ENCODE measurements at regions not wholly inside any gene's neighbourhood (a gene's known extent, or its start where the extent isn't known, plus 50 kb on each side); places are given as distances from the start of the nearest gene placed in this dataset.

- no peak for DNase-seq
- H3K27me3 ChIP-seq (ENCODE audit: control insufficient read depth, insufficient read depth, low read length), result no peaks in the 10 kb centered on the region
- H3K27ac ChIP-seq (ENCODE audit: low read length), result no peak overlapping the region
- no peaks in the 10 kb centered on the region for H3K9me3 ChIP-seq (ENCODE audit: control insufficient read depth, low read depth, low read length)
- no CpG with 5 or more reads among the region's 1 CpG for WGBS (ENCODE audit: insufficient coverage, low lambda C conversion rate)
- H3K36me3 ChIP-seq (ENCODE audit: control insufficient read depth, insufficient read depth, low read length), result no peaks in the 10 kb centered on the region
- no peaks in the 10 kb centered on the region for H3K4me1 ChIP-seq (ENCODE audit: control insufficient read depth, insufficient read depth, low read length)
- H3K4me3 ChIP-seq (ENCODE audit: low read length), result no peak overlapping the region
These were observed 378.0 kb upstream of the NRXN1 start for GRCh38 chr2:51409920-51410319.

DNA sequence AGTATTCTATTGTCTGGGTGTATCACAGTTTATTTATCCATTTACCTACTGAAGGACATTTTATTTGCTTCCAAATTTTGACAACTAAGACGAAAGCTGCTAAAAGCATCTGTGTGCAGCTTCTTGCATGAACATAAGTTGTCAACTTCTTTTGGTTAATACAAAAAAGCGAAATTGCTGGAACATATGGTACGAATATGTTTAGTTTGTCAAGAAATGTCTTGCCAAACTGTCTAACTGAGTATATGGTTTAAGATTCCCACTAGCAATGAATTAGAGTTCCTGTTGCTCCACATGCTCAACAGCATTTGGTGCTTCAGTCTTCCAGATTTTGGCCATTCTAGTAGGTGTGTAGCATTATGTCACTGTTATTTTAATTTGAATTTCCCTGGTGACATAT lies 372.3 kb upstream of the NRXN1 start:
- H3K4me1 ChIP-seq (ENCODE audit: control insufficient read depth, insufficient read depth, low read length), result no peaks in the 10 kb centered on the region

DNA sequence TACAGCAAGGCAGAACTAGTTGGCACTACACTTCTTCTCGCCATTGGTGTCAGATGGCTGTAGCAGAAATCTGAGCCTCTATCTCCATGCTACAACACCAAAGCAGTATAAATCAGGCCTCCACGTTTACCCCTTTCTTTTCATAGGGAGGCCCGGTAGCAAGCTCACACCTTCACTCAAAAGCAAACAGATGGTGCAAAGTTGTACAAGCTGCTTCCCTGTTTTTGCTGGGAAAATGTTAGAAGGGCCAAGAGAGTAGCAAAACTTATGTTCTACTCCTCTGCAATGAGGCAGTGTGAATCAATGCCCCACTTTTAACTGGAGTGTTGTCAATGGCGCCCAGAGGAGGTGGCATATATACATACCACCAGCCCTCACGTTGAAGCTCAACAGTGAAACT lies 369.6 kb upstream of the NRXN1 start:
- H3K36me3 ChIP-seq (ENCODE audit: control insufficient read depth, insufficient read depth, low read length), result no peaks in the 10 kb centered on the region
- no peaks in the 10 kb centered on the region for H3K9me3 ChIP-seq (ENCODE audit: control insufficient read depth, low read depth, low read length)
- no peaks in the 10 kb centered on the region for H3K4me1 ChIP-seq (ENCODE audit: control insufficient read depth, insufficient read depth, low read length)
- no peak overlapping the region for H3K4me3 ChIP-seq (ENCODE audit: low read length)
- no peak for DNase-seq
- no CpG with 5 or more reads among the region's 5 CpGs for WGBS (ENCODE audit: insufficient coverage, low lambda C conversion rate)
- H3K27me3 ChIP-seq (ENCODE audit: control insufficient read depth, insufficient read depth, low read length), result no peaks in the 10 kb centered on the region
- H3K27ac ChIP-seq (ENCODE audit: low read length), result no peak overlapping the region

More for the DNA sequence above, 372.3 kb upstream of the NRXN1 start:
- no peaks in the 10 kb centered on the region for H3K36me3 ChIP-seq (ENCODE audit: control insufficient read depth, insufficient read depth, low read length)
- no peaks in the 10 kb centered on the region for H3K27me3 ChIP-seq (ENCODE audit: control insufficient read depth, insufficient read depth, low read length)
- H3K4me3 ChIP-seq (ENCODE audit: low read length), result no peak overlapping the region
- DNase-seq, result no peak
- H3K27ac ChIP-seq (ENCODE audit: low read length), result no peak overlapping the region
- no CpG with 5 or more reads among the region's 3 CpGs for WGBS (ENCODE audit: insufficient coverage, low lambda C conversion rate)
- no peaks in the 10 kb centered on the region for H3K9me3 ChIP-seq (ENCODE audit: control insufficient read depth, low read depth, low read length)

GRCh38 chr2:51387235-51387634 lies 355.3 kb upstream of the NRXN1 start:
- no peaks in the 10 kb centered on the region for H3K4me1 ChIP-seq (ENCODE audit: control insufficient read depth, insufficient read depth, low read length)
- no peaks in the 10 kb centered on the region for H3K9me3 ChIP-seq (ENCODE audit: control insufficient read depth, low read depth, low read length)
- no peak overlapping the region for H3K27ac ChIP-seq (ENCODE audit: low read length)
- no peak for DNase-seq
- no peaks in the 10 kb centered on the region for H3K27me3 ChIP-seq (ENCODE audit: control insufficient read depth, insufficient read depth, low read length)
- H3K36me3 ChIP-seq (ENCODE audit: control insufficient read depth, insufficient read depth, low read length), result no peaks in the 10 kb centered on the region
- H3K4me3 ChIP-seq (ENCODE audit: low read length), result no peak overlapping the region

GRCh38 chr2:51379997-51380396 lies 348.1 kb upstream of the NRXN1 start:
- Histone ChIP-seq H3K9me3 (ENCODE audit: control insufficient read depth, low read depth, low read length) (no peaks in the 10 kb centered on the region), H3K27ac (ENCODE audit: low read length) (no peak overlapping the region), H3K36me3 (ENCODE audit: control insufficient read depth, insufficient read depth, low read length) (no peaks in the 10 kb centered on the region), H3K27me3 (ENCODE audit: control insufficient read depth, insufficient read depth, low read length) (no peaks in the 10 kb centered on the region), H3K4me3 (ENCODE audit: low read length) (no peak overlapping the region), H3K4me1 (ENCODE audit: control insufficient read depth, insufficient read depth, low read length) (no peaks in the 10 kb centered on the region)
- no peak for DNase-seq

DNA sequence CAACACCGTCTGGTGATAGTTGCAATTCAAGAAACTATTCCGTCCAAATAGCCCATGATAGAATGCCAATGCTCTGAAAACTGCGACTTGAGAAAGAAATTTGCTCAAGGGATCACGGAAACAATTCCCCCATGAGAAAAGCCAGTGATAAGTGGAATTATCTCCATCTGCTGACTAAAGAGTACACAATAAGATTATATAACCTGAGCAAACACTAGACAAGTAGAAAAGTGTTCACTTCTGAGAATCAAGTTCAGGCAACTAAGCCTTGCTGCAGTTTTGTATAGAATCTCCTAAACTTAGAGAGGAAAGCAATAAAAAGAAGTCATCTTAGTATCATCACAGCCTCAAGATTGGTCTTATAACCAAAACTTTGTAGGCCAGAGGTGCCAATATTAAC lies 336.3 kb upstream of the NRXN1 start:
- Histone ChIP-seq H3K4me3 (ENCODE audit: low read length) (no peak overlapping the region), H3K36me3 (ENCODE audit: control insufficient read depth, insufficient read depth, low read length) (no peaks in the 10 kb centered on the region), H3K9me3 (ENCODE audit: control insufficient read depth, low read depth, low read length) (no peaks in the 10 kb centered on the region), H3K27me3 (ENCODE audit: control insufficient read depth, insufficient read depth, low read length) (no peaks in the 10 kb centered on the region), H3K4me1 (ENCODE audit: control insufficient read depth, insufficient read depth, low read length) (no peaks in the 10 kb centered on the region), H3K27ac (ENCODE audit: low read length) (no peak overlapping the region)
- DNase-seq, result no peak
- no CpG with 5 or more reads among the region's 4 CpGs for WGBS (ENCODE audit: insufficient coverage, low lambda C conversion rate)

- no peaks in the 10 kb centered on the region for H3K4me1 ChIP-seq (ENCODE audit: control insufficient read depth, insufficient read depth, low read length)
- no peaks in the 10 kb centered on the region for H3K36me3 ChIP-seq (ENCODE audit: control insufficient read depth, insufficient read depth, low read length)
- peak in 1 of 2 donors; percentile 7 for DNase-seq
- H3K4me3 ChIP-seq (ENCODE audit: low read length), result no peak overlapping the region
- no peak overlapping the region for H3K27ac ChIP-seq (ENCODE audit: low read length)
- no peaks in the 10 kb centered on the region for H3K9me3 ChIP-seq (ENCODE audit: control insufficient read depth, low read depth, low read length)
- WGBS (ENCODE audit: insufficient coverage, low lambda C conversion rate), result 33% methylated on average over 1 of the region's 1 CpG
- no peaks in the 10 kb centered on the region for H3K27me3 ChIP-seq (ENCODE audit: control insufficient read depth, insufficient read depth, low read length)
These were observed 318.2 kb upstream of the NRXN1 start for GRCh38 chr2:51350100-51350499.

GRCh38 chr2:51344886-51345285 lies 313.0 kb upstream of the NRXN1 start:
- H3K27ac ChIP-seq (ENCODE audit: low read length), result no peak overlapping the region
- H3K9me3 ChIP-seq (ENCODE audit: control insufficient read depth, low read depth, low read length), result no peaks in the 10 kb centered on the region
- no peak overlapping the region for H3K4me3 ChIP-seq (ENCODE audit: low read length)
- no peaks in the 10 kb centered on the region for H3K27me3 ChIP-seq (ENCODE audit: control insufficient read depth, insufficient read depth, low read length)
- no peak for DNase-seq
- no peaks in the 10 kb centered on the region for H3K36me3 ChIP-seq (ENCODE audit: control insufficient read depth, insufficient read depth, low read length)
- H3K4me1 ChIP-seq (ENCODE audit: control insufficient read depth, insufficient read depth, low read length), result no peaks in the 10 kb centered on the region
- no CpG with 5 or more reads among the region's 2 CpGs for WGBS (ENCODE audit: insufficient coverage, low lambda C conversion rate)

DNA sequence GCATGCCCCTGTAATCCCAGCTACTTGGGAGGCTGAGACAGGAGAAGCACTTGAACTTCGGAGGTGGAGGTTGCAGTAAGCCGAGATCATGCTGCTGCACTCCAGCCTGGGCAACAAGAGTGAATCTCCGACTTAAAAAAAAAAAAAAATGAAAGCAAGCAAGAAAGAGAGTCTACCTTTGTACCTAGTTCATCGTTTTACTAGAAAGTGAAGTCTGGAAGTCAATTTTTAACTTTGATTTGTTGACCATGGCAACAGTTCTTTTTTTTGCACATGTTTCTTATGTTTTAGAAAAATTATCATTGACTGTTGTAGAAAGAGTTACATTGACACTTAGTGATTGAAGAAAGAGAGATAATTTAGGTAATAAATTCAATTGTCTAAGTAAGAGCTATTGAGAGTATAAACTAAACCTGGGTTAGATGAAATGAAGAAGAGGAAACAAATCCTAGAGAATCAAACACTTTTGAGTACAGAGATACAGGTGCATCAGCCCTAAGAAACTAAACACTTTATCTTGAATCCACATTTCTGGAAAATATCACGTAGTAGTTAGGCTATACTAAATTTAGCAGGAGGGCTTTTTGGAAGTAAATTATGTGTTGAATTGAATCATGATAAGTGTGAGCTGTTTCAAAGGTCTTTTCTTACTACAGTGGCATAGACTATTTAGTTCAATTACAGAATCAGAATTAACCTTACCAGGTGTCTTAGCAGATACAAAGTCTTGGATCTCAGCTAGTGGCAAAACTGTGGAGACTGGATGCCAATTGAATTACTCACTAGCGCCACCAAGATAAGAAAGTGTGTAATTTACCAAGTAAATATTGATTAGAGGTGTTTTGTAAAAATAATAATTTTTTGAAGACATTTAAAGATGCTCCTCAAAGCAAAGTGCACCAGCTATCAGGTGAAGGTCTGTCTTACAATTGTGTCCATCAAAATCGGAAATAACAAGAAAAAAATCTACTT lies 303.4 kb upstream of the NRXN1 start:
- H3K4me1 ChIP-seq (ENCODE audit: control insufficient read depth, insufficient read depth, low read length), result no peaks in the 10 kb centered on the region
- no peaks in the 10 kb centered on the region for H3K9me3 ChIP-seq (ENCODE audit: control insufficient read depth, low read depth, low read length)
- peak; percentile 16 to 51 for DNase-seq
- 25% methylated on average over 1 of the region's 7 CpGs for WGBS (ENCODE audit: insufficient coverage, low lambda C conversion rate)
- no peaks in the 10 kb centered on the region for H3K36me3 ChIP-seq (ENCODE audit: control insufficient read depth, insufficient read depth, low read length)
- no peak overlapping the region for H3K27ac ChIP-seq (ENCODE audit: low read length)
- no peak overlapping the region for H3K4me3 ChIP-seq (ENCODE audit: low read length)
- H3K27me3 ChIP-seq (ENCODE audit: control insufficient read depth, insufficient read depth, low read length), result no peaks in the 10 kb centered on the region

DNA sequence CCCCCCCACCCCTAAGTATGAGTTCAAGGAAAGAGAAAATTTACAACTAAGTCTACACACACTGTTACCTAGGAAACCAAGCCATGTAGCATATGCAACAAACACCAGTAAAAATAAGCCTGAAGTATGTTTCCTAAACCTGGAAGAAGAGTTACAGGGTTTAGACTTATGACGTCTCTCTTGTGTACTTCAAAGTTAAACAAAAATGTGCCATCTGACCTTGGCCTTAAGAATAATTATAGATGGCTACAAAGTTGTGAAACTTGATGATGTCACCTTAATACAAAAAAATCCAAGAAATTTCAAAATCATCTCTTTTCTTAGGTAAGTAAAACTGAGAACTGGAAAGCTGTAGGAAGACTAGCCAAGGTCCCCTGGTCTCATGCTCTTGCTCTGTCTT lies 297.6 kb upstream of the NRXN1 start:
- no CpG with 5 or more reads among the region's 1 CpG for WGBS (ENCODE audit: insufficient coverage, low lambda C conversion rate)
- Histone ChIP-seq H3K27ac (ENCODE audit: low read length) (no peak overlapping the region), H3K4me1 (ENCODE audit: control insufficient read depth, insufficient read depth, low read length) (no peaks in the 10 kb centered on the region), H3K9me3 (ENCODE audit: control insufficient read depth, low read depth, low read length) (no peaks in the 10 kb centered on the region), H3K27me3 (ENCODE audit: control insufficient read depth, insufficient read depth, low read length) (no peaks in the 10 kb centered on the region), H3K4me3 (ENCODE audit: low read length) (no peak overlapping the region), H3K36me3 (ENCODE audit: control insufficient read depth, insufficient read depth, low read length) (no peaks in the 10 kb centered on the region)
- no peak for DNase-seq

GRCh38 chr2:51324051-51324450 lies 292.1 kb upstream of the NRXN1 start:
- Histone ChIP-seq H3K4me3 (ENCODE audit: low read length) (no peak overlapping the region), H3K36me3 (ENCODE audit: control insufficient read depth, insufficient read depth, low read length) (no peaks in the 10 kb centered on the region), H3K4me1 (ENCODE audit: control insufficient read depth, insufficient read depth, low read length) (no peaks in the 10 kb centered on the region), H3K27ac (ENCODE audit: low read length) (no peak overlapping the region), H3K27me3 (ENCODE audit: control insufficient read depth, insufficient read depth, low read length) (no peaks in the 10 kb centered on the region), H3K9me3 (ENCODE audit: control insufficient read depth, low read depth, low read length) (no peaks in the 10 kb centered on the region)
- DNase-seq, result no peak
- 80% methylated on average over 1 of the region's 4 CpGs for WGBS (ENCODE audit: insufficient coverage, low lambda C conversion rate)

Data from large intestine (tissue), 3 donors.